GM18519 (cell line): ENCODE measurements at regions not wholly inside any gene's neighbourhood (a gene's known extent, or its start where the extent isn't known, plus 50 kb on each side); places are given as distances from the start of the nearest gene placed in this dataset.
"Not testable (repeated sequence)": the region's sequence is repeated elsewhere in the genome, so short reads cannot be mapped to it uniquely, and the experiment has no call there.

Source experiments
- ATAC-seq: cut with Tn5 transposase; IDR thresholded peaks from one replicate; pipeline ENCODE4 v1.9.1; 2021; ENCODE audit warnings: mild to moderate bottlenecking, moderate library complexity; ENCODE audit not compliant: unreplicated experiment, low FRiP score

DNA sequence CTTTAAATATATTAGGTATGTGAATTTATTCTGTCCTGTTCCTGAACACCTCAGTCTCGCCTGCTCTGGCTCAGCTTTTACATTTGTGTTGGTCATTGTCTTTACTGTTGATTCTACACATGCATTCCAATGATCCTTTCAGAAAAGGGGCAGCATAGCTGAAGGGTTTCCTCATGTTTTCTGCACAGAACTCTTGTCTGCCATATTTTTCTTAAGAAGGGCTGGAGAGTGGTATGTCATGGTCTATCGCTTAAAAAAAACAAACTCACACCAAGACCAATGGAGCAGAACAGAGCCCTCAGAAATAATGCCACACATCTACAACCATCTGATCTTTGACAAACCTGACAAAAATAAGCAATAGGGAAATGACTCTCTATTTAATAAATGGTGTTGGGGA is 215.8 kb upstream of the HSFY2 start:
- ATAC-seq: no peak

DNA sequence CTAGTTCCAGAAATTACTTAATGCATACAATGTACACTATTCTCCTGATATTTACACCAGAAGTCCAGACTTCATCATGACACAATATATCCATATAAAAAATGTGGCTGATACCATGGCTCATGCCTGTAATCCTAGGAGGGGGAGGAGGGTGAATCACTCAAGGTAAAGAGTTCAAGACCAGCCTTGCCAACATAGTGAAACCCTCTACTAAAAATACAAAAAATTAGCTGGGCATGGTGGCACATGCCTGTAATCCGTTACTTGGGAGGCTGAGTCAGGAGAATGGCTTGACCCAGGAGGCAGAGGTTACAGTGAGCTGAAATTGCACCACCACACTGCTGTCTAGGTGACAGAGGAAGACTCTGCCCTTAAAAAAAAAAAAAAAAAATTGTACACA is 192.5 kb upstream of the HSFY2 start:
- ATAC-seq: no peak

DNA sequence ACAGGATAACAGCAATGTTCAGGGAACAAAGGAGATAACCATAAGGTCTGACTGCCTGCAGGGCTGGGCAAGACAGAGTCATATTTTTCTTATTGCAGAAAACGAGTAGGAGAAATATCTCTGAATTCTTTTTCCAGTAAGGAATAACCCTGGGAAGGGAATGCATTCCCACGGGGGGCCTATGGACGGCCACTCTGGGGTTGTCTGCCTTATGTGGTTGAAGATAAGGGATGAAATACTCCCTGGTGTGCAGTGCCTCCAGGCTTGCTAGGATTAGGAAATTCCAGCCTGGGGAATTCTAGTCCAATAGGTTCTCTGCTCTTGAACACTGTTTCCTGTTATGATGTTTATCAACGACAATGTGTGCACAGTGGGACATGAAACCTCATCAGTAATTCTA is 185.3 kb upstream of the HSFY2 start:
- no peak for ATAC-seq

DNA sequence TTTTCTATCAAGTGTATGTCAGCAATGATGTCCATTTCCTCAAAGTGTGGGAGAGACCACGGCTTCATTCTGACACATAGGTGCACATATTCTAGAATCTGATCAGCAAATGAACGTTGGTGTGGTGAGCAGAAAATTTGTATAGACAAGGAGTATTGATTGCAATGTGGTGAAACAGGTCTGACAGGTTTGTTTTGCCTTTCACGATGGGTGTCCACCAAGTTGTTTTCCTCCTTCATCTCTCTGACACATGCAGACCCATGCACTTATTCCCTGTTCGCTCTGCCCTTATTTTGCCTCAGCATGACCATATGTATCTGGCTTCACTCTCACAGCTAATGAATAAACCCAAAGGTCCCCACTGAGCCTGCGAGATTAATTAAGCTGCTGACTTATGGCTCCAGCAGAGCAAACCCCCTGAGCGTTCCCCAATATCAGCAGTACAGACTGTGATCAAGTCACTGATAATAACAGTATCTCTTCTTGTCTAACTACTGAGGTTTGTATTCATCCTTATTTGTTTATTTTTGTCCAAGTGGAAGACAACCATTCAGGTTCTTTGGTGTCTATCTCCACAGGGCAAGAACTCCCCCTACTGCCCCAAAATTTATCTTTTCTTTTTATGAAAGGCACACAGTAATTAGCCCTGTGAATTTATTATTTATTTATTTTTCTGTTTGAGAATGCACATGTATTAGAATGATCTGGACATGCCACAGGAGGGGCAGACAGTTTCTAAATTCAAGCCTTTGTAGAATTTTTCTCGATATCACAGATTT is 178.3 kb upstream of the HSFY2 start:
- no peak for ATAC-seq

DNA sequence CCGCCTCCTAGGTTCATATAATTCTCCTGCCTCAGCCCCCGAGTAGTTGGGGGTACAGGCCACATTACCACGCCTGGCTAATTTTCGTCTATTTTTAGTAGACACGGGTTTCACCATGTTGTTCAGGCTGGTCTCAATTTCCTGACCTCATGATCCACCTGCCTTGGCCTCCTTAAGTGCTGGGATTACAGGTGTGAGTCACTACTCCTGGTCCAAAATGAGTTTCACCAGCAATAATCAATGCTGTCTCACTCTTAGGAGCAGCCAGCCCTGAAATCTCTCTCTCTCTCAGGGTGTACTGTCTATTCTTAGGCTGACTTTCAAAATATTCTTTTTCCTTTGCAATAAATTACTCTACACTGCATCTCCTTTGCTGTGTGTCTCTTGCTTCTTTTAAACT is 177.5 kb upstream of the HSFY2 start:
- ATAC-seq: no peak

DNA sequence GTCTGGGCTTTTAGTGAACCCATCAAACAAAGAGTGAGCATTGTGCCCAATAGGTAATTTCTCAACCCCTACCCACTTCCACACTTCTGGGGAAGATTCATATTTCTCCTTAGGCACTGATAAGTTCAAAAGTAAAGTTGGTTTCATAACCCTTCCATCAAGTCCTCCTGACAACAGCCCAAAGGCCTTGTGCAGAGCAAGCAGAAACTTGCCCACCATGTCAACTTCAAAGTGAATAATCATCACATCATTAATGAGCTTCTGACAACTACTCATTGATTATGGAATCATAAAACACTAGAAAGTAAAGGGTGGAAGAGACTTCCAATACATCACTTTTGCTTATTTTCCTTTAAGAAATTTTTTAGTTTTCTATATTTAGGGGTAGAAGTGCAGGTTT is 163.3 kb upstream of the HSFY2 start:
- ATAC-seq: no peak

DNA sequence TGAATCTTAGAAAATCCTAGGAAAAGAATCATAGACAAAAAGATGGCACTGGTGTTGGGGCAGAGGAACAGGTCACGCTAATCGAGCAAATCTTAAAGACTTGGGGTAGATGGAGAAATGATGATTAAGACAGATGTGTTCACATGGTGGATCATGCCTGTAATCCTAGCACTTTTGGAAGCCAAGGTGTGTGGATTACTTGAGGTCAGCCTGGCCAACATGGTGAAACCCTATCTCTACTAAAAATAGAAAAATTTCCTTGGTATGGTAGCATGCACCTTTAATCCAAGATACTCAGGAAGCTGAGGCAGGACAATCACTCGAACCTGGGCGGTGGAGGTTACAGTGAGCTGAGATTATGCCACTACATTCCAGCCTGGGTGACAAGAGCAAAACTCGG is 145.7 kb upstream of the HSFY2 start:
- ATAC-seq: no peak

DNA sequence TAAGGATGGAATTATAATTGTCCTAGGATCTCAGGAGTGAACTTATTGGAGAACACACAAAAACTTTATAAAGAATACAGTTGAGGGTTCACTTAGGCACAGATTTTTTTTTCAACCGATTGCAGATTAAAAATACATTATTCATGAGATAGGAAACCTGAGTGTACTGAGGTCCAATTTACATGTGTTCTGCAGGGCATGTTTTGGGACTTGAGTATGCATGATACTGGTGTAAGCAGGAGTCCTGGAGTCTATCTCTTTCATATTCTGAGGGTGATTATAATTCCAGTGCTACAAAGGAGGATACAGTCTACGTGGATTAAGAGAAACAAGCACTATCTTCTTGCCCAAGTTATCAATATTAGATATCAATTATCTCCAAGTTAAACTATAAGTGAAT is 139.3 kb upstream of the HSFY2 start:
- ATAC-seq: no peak

DNA sequence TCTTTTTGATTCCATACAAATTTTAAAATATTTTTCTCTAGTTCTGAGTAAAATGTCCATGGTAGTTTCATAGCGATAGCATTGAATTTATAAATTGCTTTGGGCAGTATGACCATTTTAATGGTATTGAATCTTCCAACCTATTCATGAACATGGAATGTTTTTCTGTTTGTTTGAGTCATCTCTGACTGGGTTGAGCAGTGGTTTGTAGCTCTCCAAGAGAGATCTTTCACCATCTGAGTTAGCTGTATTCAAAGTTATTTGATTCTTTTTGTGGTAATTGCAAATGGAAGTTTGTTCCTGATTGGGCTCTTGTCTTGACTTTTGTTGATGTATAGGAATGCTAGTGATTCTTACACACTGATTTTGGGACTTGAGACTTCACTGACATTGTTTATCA is 136.3 kb upstream of the HSFY2 start:
- ATAC-seq: no peak

DNA sequence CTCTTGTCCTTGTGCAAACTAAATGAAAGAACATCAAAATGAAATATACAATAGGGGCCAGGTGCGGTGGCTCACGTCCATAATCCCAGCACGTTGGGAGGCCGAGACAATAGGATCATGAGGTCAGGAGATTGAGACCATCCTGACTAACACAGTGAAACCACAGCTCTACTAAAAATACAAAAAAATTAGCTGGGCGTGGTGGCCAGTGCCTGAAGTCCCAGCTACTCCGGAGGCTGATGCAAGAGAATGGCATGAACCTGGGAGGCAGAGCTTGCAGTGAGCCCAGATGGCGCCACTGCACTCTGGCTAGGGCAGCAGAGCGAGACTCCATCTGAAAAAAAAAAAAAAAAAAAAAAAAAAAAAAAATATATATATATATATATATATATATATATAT is 132.7 kb upstream of the HSFY2 start:
- not testable (repeated sequence) for ATAC-seq

DNA sequence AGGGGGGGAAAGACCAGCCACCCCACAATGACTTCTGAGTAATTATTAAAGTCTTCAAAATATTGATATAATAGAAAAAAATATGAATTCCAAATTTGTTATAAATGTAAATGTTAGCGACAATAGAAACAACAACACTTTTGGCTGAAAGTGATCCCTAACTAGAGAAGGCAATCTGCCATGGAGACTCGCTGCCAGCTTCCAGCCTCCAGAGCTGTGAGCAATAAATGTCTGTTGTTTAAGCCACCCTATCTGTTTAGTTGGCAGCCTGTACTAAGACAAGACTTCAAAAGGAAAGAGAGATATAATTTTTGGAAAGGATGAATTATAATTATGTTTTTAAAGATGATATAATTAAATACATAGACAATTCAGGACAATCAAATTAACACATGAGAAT is 130.8 kb upstream of the HSFY2 start:
- ATAC-seq: no peak

DNA sequence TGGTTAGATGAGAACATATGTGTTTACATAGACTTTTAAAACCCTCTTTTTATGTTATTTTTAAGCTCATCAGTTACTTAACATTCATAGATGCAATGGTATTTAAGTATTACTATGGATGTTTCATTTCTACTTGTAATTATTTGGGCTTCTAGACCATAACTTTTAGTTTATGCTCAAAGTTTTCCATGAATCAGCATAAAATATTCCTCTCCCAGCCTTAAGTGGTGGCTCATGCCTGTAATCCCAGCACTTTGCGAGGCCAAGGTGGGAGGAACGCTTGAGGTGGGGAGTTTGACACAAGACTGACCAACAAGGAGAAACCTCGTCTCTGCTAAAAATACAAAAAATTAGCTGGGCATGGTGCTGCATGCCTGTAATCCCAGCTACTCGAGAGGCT is 118.5 kb upstream of the HSFY2 start:
- no peak for ATAC-seq

DNA sequence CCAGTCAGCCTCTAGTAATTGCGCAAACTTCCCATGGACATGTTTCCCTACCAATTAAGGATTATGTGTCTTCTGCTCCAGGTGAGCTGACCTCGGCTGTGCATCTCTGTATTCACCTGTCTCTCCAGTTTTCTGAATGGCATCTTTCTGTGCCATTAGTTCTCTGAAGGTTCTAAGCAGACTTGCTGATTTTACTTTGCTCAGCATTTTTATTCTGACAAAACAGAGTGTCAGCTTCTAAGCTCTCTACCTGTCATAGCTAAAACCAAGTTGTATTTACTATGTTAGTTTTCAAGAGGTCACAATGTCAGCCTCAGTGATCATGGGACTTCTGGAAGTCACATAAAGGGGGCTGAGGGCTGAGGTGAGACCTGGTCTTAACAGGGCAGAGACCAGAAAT is 116.0 kb upstream of the HSFY2 start:
- no peak for ATAC-seq

DNA sequence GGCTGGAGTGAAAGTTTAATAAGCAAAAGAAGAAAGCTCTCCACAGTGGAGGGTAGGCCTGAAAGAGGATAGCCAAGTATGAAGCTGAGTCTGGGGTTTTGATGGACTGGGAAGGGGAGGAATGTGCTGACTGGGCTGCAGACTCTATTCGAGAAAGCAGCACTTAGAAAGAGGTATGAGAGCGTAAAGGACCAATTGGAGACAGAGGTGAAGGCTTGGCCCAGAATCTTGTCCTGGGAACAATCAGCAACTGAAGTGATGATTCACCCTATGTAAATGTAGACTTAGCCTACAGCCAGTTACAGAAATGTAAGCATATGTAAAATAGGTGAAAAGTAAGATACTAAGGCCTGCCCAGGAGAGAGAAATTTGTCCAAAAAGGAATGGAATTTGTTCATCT is 111.2 kb upstream of the HSFY2 start:
- ATAC-seq: no peak

DNA sequence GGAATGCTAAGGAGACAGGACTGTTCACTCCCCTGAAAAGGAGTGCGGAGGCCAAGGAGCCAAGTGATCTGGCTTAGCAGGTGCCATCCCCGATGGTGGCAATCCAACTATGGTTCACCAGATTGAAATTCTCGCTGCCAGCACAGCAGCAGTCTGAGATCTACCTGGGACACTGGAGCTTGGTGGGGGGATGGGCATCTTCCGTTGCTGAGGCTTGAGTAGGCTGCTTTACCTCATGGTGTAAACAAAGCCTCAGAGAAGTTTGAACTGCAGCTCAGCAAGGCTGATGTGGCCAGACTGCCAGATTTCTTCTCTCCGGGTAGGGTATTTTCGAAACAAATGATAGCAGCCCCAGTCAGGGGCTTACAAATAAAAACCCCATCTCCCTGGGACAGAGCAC is 95.6 kb upstream of the HSFY2 start:
- not testable (repeated sequence) for ATAC-seq

DNA sequence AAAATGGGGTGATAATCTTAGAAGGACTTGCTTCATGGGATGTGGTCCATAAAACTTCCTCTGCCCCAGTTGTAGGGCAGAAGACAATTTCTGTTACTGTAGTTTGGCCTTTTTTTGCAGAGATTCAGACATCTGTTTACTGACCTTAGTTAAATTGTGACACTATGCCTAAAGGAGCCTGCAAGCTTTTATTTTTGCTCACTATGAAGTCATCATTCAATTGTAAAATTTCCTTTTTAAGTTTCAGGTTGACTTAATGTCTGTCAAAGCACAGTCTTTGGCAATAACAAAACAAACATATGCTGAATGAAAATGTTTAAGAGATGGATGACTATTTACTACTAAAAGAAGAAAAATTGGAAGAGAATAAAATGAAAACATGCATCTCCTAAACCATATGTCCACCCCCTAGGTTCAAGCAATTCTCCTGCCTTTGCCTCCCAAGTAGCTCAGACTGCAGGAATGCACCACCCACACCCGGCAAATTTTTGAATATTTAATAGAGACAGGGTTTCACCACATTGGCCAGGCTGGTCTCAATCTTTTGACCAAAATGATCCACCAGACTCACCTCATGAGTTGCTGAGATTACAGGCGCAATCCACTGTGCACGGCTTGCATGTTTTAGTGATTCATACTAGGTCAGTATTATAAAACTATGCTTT is 93.5 kb upstream of the HSFY2 start:
- not testable (repeated sequence) for ATAC-seq

DNA sequence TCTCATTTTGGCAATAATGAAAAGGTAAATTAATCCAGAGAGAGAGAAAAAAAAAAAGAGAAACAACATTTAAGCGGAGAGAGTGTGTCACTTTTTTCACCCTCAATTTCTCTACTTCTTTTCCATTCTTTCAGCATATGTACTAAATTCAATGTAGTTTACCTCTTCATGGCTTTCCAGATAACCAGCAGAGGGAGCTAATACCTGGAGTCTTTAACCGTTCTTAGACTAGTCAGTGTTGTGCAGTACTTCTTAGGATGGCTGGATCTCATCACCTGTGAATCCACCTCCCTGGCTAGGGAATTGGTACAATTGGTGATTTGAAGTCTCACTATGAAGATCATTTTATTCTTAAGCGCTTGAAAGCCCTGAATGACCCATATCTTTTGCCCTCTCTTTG is 87.3 kb upstream of the HSFY2 start:
- ATAC-seq: not testable (repeated sequence)

DNA sequence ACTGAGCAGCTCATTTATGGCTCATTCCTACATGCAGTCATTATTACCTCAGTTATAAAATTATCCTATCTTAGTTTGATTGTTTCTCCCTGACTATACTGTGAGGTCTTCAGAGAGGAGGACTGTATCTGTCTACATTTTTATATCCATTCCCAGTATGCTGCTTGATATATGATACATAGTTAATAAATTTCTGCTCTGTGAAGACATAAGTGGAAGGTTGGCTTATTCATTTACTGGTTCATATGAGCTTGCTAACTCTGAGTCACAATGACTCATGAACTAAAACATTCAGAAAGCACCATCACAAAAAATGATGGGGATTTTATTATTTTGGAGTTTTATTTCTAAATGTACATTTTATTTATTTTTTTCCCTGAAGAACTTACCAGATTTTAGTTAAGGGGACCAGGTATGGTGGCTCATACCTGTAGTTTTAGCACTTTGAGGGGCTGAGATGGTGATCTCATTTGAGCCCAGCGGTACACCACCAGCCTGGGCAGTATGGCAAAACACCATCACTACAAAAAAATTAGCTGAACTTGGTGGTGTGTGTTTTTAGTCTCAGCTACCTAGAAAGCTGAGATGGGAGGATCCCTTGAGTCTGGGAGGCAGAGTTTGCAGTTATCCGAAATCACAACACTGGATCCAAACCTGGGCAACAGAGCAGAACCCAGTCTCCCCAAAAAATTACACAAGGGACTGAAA is 85.1 kb upstream of the HSFY2 start:
- not testable (repeated sequence) for ATAC-seq

DNA sequence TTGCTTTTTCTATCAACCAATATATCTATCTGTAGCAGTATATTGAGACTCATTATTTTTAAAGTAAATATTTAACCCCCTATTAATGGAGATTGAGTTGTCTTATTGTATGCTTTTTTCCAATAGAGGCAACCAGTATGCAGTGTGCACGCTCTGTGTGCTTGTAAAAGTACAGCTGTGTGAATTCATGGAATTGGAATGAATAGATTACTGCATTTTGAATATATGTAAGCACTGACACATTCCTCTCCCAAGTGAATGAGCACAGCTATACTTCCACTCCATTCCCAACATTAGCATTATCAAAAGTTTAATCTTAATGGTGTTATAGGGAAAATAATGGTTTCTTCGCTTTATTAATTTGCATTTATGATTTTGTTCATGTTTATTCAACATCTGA is 81.6 kb upstream of the HSFY2 start:
- not testable (repeated sequence) for ATAC-seq

DNA sequence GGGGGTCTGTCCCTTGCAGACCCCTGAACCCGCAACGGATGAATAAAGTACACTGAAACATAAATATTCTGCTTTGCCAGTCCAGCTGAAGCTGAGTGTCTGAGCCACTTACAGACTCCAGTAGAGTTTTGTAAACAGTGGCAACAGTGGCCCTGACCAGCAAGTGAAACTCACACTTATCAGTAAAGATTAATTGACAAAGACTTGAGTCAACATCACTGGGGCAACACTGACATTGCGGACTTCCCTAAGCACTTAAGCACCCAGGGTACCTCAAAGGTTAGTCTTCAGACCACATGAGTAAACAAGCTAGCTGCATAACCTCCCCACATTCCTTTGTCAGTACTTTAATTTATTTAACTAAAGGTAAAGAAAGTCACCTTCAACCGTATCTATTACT is 79.8 kb upstream of the HSFY2 start:
- ATAC-seq: not testable (repeated sequence)

DNA sequence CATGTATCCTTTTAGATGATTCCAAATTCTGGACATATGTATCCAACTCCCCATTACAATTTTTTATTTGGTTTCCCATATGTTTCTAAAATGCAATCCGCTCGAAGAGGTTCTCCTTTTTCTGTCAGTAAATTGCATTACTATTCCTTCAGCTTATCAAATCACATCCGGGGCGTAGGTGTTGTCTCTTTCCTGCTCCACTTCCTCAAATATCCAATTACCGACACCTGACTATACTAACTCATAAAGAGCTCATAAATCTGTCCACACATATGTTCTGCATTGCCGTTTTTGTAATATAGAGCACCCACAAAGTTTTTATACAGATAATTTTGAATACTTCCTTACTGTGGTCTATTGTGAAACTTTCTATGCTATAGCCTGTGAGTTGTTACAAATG is 63.1 kb upstream of the HSFY2 start:
- not testable (repeated sequence) for ATAC-seq
